ENCODE measurements at regions not wholly inside any gene's neighbourhood (a gene's known extent, or its start where the extent isn't known, plus 50 kb on each side); places are given as distances from the start of the nearest gene placed in this dataset.
A peak's percentile ranks its signal among the peaks of the same experiment; 100 is the strongest.

GRCh38 chr18:61948846-61949438 lies 56.1 kb upstream of the RNF152 start:
- H3K4me1 ChIP-seq (ENCODE audit: control insufficient read depth, insufficient read depth, low read length), result peaks cover 9% of the 10 kb centered on the region
- no peaks in the 10 kb centered on the region for H3K36me3 Mint-ChIP-seq (ENCODE audit: low read depth)
- H3K9ac ChIP-seq (ENCODE audit: extremely low read depth, low read length, poor library complexity, severe bottlenecking), result no peak overlapping the region
- peak overlapping the region; percentile 90 for H3K27ac ChIP-seq (ENCODE audit: low read depth, low read length)
- H3K4me1 Mint-ChIP-seq, result peaks cover 27% of the 10 kb centered on the region
- TF ChIP-seq CTCF (conservative IDR thresholded peaks at IDR 0.05), result no peak
- no peaks in the 10 kb centered on the region for H3K36me3 ChIP-seq (ENCODE audit: control insufficient read depth, insufficient read depth, low read length)
- 81 to 93% methylated on average over 4 to 6 of the region's 6 CpGs for WGBS, 2 experiments (ENCODE audit: insufficient coverage in 1 of 2, insufficient read length in 1 of 2)
- DNase-seq, result no peak
- H3K27ac Mint-ChIP-seq, result no peak overlapping the region
- H3K9me3 Mint-ChIP-seq, result no peaks in the 10 kb centered on the region
- H3K4me3 ChIP-seq (ENCODE audit: low read length), result no peak overlapping the region
- H3K9me3 ChIP-seq (ENCODE audit: control insufficient read depth, low read length), result no peaks in the 10 kb centered on the region
- no peak overlapping the region for H3K4me3 Mint-ChIP-seq
- H3K27me3 ChIP-seq (ENCODE audit: control insufficient read depth, insufficient read depth, low read length, poor library complexity, severe bottlenecking), result no peaks in the 10 kb centered on the region
- no peaks in the 10 kb centered on the region for H3K27me3 Mint-ChIP-seq (ENCODE audit: insufficient read depth)

GRCh38 chr18:61948281-61948741 lies 55.5 kb upstream of the RNF152 start:
- no peak overlapping the region for H3K4me3 Mint-ChIP-seq
- no peak overlapping the region for H3K4me3 ChIP-seq (ENCODE audit: low read length)

GRCh38 chr18:61946449-61946848 lies 53.6 kb upstream of the RNF152 start:
- H3K27me3 Mint-ChIP-seq (ENCODE audit: insufficient read depth), result no peaks in the 10 kb centered on the region
- H3K27ac ChIP-seq (ENCODE audit: low read depth, low read length), result no peak overlapping the region

More at GRCh38 chr18:61948281-61948741, 55.5 kb upstream of the RNF152 start:
- Mint-ChIP-seq H3K9me3 (no peaks in the 10 kb centered on the region), H3K4me1 (peaks cover 27% of the 10 kb centered on the region), H3K36me3 (ENCODE audit: low read depth) (no peaks in the 10 kb centered on the region), H3K27ac (no peak overlapping the region), H3K27me3 (ENCODE audit: insufficient read depth) (no peaks in the 10 kb centered on the region)
- no peaks in the 10 kb centered on the region for H3K36me3 ChIP-seq (ENCODE audit: control insufficient read depth, insufficient read depth, low read length)
- DNase-seq, result no peak
- H3K9me3 ChIP-seq (ENCODE audit: control insufficient read depth, low read length), result no peaks in the 10 kb centered on the region
- no peaks in the 10 kb centered on the region for H3K27me3 ChIP-seq (ENCODE audit: control insufficient read depth, insufficient read depth, low read length, poor library complexity, severe bottlenecking)
- peaks cover 9% of the 10 kb centered on the region for H3K4me1 ChIP-seq (ENCODE audit: control insufficient read depth, insufficient read depth, low read length)
- 84 to 89% methylated on average over 3 to 4 of the region's 4 CpGs for WGBS, 2 experiments (ENCODE audit: insufficient coverage in 1 of 2, insufficient read length in 1 of 2)
- H3K27ac ChIP-seq (ENCODE audit: low read depth, low read length), result peak overlapping the region; percentile 90
- no peak overlapping the region for H3K9ac ChIP-seq (ENCODE audit: extremely low read depth, low read length, poor library complexity, severe bottlenecking)
- TF ChIP-seq CTCF (conservative IDR thresholded peaks at IDR 0.05), result no peak

More at GRCh38 chr18:61946449-61946848, 53.6 kb upstream of the RNF152 start:
- H3K27me3 ChIP-seq (ENCODE audit: control insufficient read depth, insufficient read depth, low read length, poor library complexity, severe bottlenecking), result no peaks in the 10 kb centered on the region
- Mint-ChIP-seq H3K9me3 (no peaks in the 10 kb centered on the region), H3K4me3 (no peak overlapping the region), H3K36me3 (ENCODE audit: low read depth) (no peaks in the 10 kb centered on the region), H3K4me1 (peaks cover 18% of the 10 kb centered on the region), H3K27ac (no peak overlapping the region)
- H3K36me3 ChIP-seq (ENCODE audit: control insufficient read depth, insufficient read depth, low read length), result no peaks in the 10 kb centered on the region
- H3K9me3 ChIP-seq (ENCODE audit: control insufficient read depth, low read length), result no peaks in the 10 kb centered on the region
- DNase-seq, result no peak
- WGBS, 2 experiments (ENCODE audit: insufficient coverage in 1 of 2, insufficient read length in 1 of 2), result 86 to 93% methylated on average over 2 to 3 of the region's 3 CpGs
- TF ChIP-seq CTCF (conservative IDR thresholded peaks at IDR 0.05), result no peak
- no peak overlapping the region for H3K9ac ChIP-seq (ENCODE audit: extremely low read depth, low read length, poor library complexity, severe bottlenecking)
- peaks cover 9% of the 10 kb centered on the region for H3K4me1 ChIP-seq (ENCODE audit: control insufficient read depth, insufficient read depth, low read length)
- no peak overlapping the region for H3K4me3 ChIP-seq (ENCODE audit: low read length)

Data from endodermal cell (in vitro differentiated cells).